Activated CD4-positive, alpha-beta T cell treated with anti-CD3 and anti-CD28 coated beads, Interleukin-2, amount 50 U/mL, for 24 hours (primary cell): ENCODE measurements at regions not wholly inside any gene's neighbourhood (a gene's known extent, or its start where the extent isn't known, plus 50 kb on each side); places are given as distances from the start of the nearest gene placed in this dataset.

Experiments
- DNase-seq, 2 donors: peaks; one replicate each; pipeline ENCODE4 v3.0.0-alpha.2; 2020; ENCODE audit warnings: low read depth in 1 of 2, low spot score in 1 of 2

GRCh38 chr4:29151584-29151983 is 1568.6 kb upstream of the PCDH7 start:
- DNase-seq = no peak

- no peak for DNase-seq
These were observed 1566.5 kb upstream of the PCDH7 start for GRCh38 chr4:29153642-29154041.

- DNase-seq = no peak
These were observed 1544.9 kb upstream of the PCDH7 start for GRCh38 chr4:29175291-29175690.

GRCh38 chr4:29199025-29199424 is 1521.1 kb upstream of the PCDH7 start:
- no peak for DNase-seq

GRCh38 chr4:29199485-29199884 is 1520.7 kb upstream of the PCDH7 start:
- DNase-seq = no peak

GRCh38 chr4:29213020-29213419 is 1507.1 kb upstream of the PCDH7 start:
- no peak for DNase-seq

- DNase-seq = no peak
These were observed 1499.4 kb upstream of the PCDH7 start for GRCh38 chr4:29220761-29221160.

GRCh38 chr4:29224911-29225310 is 1495.3 kb upstream of the PCDH7 start:
- DNase-seq = no peak

- DNase-seq = no peak
These were observed 1479.5 kb upstream of the PCDH7 start for GRCh38 chr4:29240641-29241040.

- no peak for DNase-seq
These were observed 1477.1 kb upstream of the PCDH7 start for GRCh38 chr4:29243054-29243453.

- DNase-seq = no peak
These were observed 1476.3 kb upstream of the PCDH7 start for GRCh38 chr4:29243851-29244250.

- DNase-seq = no peak
These were observed 1460.6 kb upstream of the PCDH7 start for GRCh38 chr4:29259556-29259955.

GRCh38 chr4:29262986-29263385 is 1457.2 kb upstream of the PCDH7 start:
- DNase-seq = no peak

GRCh38 chr4:29276150-29276549 is 1444.0 kb upstream of the PCDH7 start:
- DNase-seq = no peak

- no peak for DNase-seq
These were observed 1442.8 kb upstream of the PCDH7 start for GRCh38 chr4:29277381-29277780.

GRCh38 chr4:29278585-29278984 is 1441.6 kb upstream of the PCDH7 start:
- DNase-seq = no peak

GRCh38 chr4:29289118-29289517 is 1431.1 kb upstream of the PCDH7 start:
- no peak for DNase-seq

GRCh38 chr4:29295280-29295679 is 1424.9 kb upstream of the PCDH7 start:
- no peak for DNase-seq

- DNase-seq = no peak
These were observed 1415.6 kb upstream of the PCDH7 start for GRCh38 chr4:29304595-29304994.

- DNase-seq = no peak
These were observed 1412.9 kb upstream of the PCDH7 start for GRCh38 chr4:29307256-29307655.

GRCh38 chr4:29307755-29308154 is 1412.4 kb upstream of the PCDH7 start:
- DNase-seq = no peak

- DNase-seq = no peak
These were observed 1411.1 kb upstream of the PCDH7 start for GRCh38 chr4:29309050-29309449.

GRCh38 chr4:29310252-29310651 is 1409.9 kb upstream of the PCDH7 start:
- DNase-seq = no peak

- no peak for DNase-seq
These were observed 1408.9 kb upstream of the PCDH7 start for GRCh38 chr4:29311247-29311646.
